Cardiac fibroblast (primary cell): ENCODE measurements at regions not wholly inside any gene's neighbourhood (a gene's known extent, or its start where the extent isn't known, plus 50 kb on each side); places are given as distances from the start of the nearest gene placed in this dataset.
"Not testable (repeated sequence)": the region's sequence is repeated elsewhere in the genome, so short reads cannot be mapped to it uniquely, and the experiment has no call there.

Experiments used
- DNase-seq, 2 donors: peaks; one replicate each; pipeline versions ENCODE4 v3.0.0 to v3.0.0-alpha.2; 2010; ENCODE audit warnings: low read depth in 2 of 2
- H3K4me3 ChIP-seq, 2 donors: replicated peaks in 1 of 2; 1 replicate in 1 of 2; 2 replicates in 1 of 2; pipeline ENCODE4 v1.5.1; 2011; ENCODE audit warnings: low read depth in 2 of 2, low read length in 2 of 2, mild to moderate bottlenecking in 2 of 2, moderate library complexity in 1 of 2
- CTCF ChIP-seq: IDR thresholded peaks from one replicate; pipeline ENCODE4 v1.5.1; 2011; ENCODE audit warnings: low read depth, mild to moderate bottlenecking, low read length, inconsistent platforms

GRCh38 chr12:75750716-75751306 lies 239.4 kb upstream of the KRR1 start:
- no peak for TF ChIP-seq CTCF
- DNase-seq, result peak; percentile 71 to 88
- no peak overlapping the region for H3K4me3 ChIP-seq

GRCh38 chr12:75748990-75749389 lies 237.6 kb upstream of the KRR1 start:
- DNase-seq, H3K4me3 ChIP-seq: not testable (repeated sequence)

- DNase-seq, result no peak
- TF ChIP-seq CTCF, result no peak
These were observed 236.7 kb upstream of the KRR1 start for GRCh38 chr12:75748136-75748535.

GRCh38 chr12:75747572-75748021 lies 236.2 kb upstream of the KRR1 start:
- no peak overlapping the region for H3K4me3 ChIP-seq
- TF ChIP-seq CTCF, result no peak
- peak; percentile 56 to 84 for DNase-seq

More at GRCh38 chr12:75748136-75748535, 236.7 kb upstream of the KRR1 start:
- H3K4me3 ChIP-seq, result no peak overlapping the region

- no peak for DNase-seq
- no peak overlapping the region for H3K4me3 ChIP-seq
- TF ChIP-seq CTCF, result no peak
These were observed 235.2 kb upstream of the KRR1 start for GRCh38 chr12:75746621-75747020.

GRCh38 chr12:75744607-75745256 lies 233.3 kb upstream of the KRR1 start:
- no peak overlapping the region for H3K4me3 ChIP-seq
- DNase-seq, result no peak
- TF ChIP-seq CTCF, result no peak

GRCh38 chr12:75742961-75743360 lies 231.6 kb upstream of the KRR1 start:
- no peak overlapping the region for H3K4me3 ChIP-seq
- peak in 1 of 2 donors; percentile 39 for DNase-seq
- no peak for TF ChIP-seq CTCF
